Caco-2 (cell line): ENCODE measurements at regions not wholly inside any gene's neighbourhood (a gene's known extent, or its start where the extent isn't known, plus 50 kb on each side); places are given as distances from the start of the nearest gene placed in this dataset.

ENCODE experiments used
- BruUV-seq: library from RNA; stranded (reverse); fragments of 400-500 nt; replicated peaks from 2 replicates; lab custom pipeline; 2021; lab: Mats Ljungman, UMichigan
- CTCF ChIA-PET: fragments of 300-600 bp; sonication (Branson Sonifier 250); formaldehyde crosslinking; loops from one replicate; lab custom pipeline; 2022; ENCODE audit warnings: antibody characterized with exemption; lab: Charles Lee
- POLR2A ChIA-PET: fragments of 300-600 bp; sonication (Branson Sonifier 250); formaldehyde crosslinking; loops from one replicate; lab custom pipeline; 2022; ENCODE audit warnings: antibody characterized with exemption; lab: Charles Lee
- DNase-seq, 2 experiments: peaks; one replicate each; pipeline versions ENCODE4 v3.0.0 to v3.0.0-alpha.2; 2020 to 2022
- H3K27me3 ChIP-seq: replicated peaks from 2 replicates; pipeline ENCODE4 v1.6.0; 2011; ENCODE audit warnings: low read length; ENCODE audit not compliant: control insufficient read depth, insufficient read depth
- H3K36me3 ChIP-seq: 2 replicates; pipeline ENCODE4 v1.5.1; 2011; ENCODE audit warnings: low read length; ENCODE audit not compliant: control insufficient read depth, insufficient read depth
- H3K4me1 ChIP-seq: fragments of 250-450 bp; sonication (Bioruptor Pico); 2 replicates; pipeline ENCODE4 v1.5.1; 2020; ENCODE audit warnings: mild to moderate bottlenecking
- H3K4me3 ChIP-seq: 2 replicates; pipeline ENCODE4 v1.5.1; 2011; ENCODE audit warnings: low read depth, mild to moderate bottlenecking, control low read depth, low read length
- H3K9me3 ChIP-seq: fragments of 250-450 bp; sonication (Bioruptor Pico); 2 replicates; pipeline ENCODE4 v1.5.1; 2020; ENCODE audit warnings: mild to moderate bottlenecking, moderate library complexity
- H3K27ac Mint-ChIP-seq: one replicate; pipeline ENCODE4 v1.8.0; 2022; ENCODE audit warnings: mixed read lengths; ENCODE audit not compliant: unreplicated experiment
- H3K27me3 Mint-ChIP-seq: one replicate; pipeline ENCODE4 v1.8.0; 2022; ENCODE audit warnings: mixed read lengths; ENCODE audit not compliant: insufficient read depth, unreplicated experiment
- H3K36me3 Mint-ChIP-seq: one replicate; pipeline ENCODE4 v1.8.0; 2022; ENCODE audit warnings: mild to moderate bottlenecking, mixed read lengths; ENCODE audit not compliant: insufficient read depth, unreplicated experiment
- H3K4me1 Mint-ChIP-seq: one replicate; pipeline ENCODE4 v1.8.0; 2022; ENCODE audit warnings: low read depth, mixed read lengths; ENCODE audit not compliant: unreplicated experiment
- H3K4me3 Mint-ChIP-seq: one replicate; pipeline ENCODE4 v1.8.0; 2022; ENCODE audit warnings: mild to moderate bottlenecking, moderate library complexity, mixed read lengths; ENCODE audit not compliant: unreplicated experiment
- H3K9me3 Mint-ChIP-seq: one replicate; pipeline ENCODE4 v1.8.0; 2022; ENCODE audit warnings: mixed read lengths; ENCODE audit not compliant: unreplicated experiment
- CTCF ChIP-seq, 2 experiments: fragments of 200-600 bp in 1 of 2; IDR thresholded peaks; 1 replicate in 1 of 2; 2 replicates in 1 of 2; pipeline versions ENCODE4 v1.5.1 to v1.8.0; 2011 to 2022; ENCODE audit warnings: antibody characterized with exemption in 1 of 2, control low read depth in 1 of 2, inconsistent platforms in 1 of 2, low read depth in 1 of 2, low read length in 1 of 2, mild to moderate bottlenecking in 1 of 2, moderate library complexity in 1 of 2; ENCODE audit not compliant: insufficient read depth in 1 of 2, severe bottlenecking in 1 of 2, unreplicated experiment in 1 of 2
- intact Hi-C: fragments of 100-400 bp; cut with micrococcal nuclease; formaldehyde crosslinking; loops from one replicate; pipeline ENCODE4 v1.10.0; 2022; ENCODE audit not compliant: unreplicated experiment

DNA sequence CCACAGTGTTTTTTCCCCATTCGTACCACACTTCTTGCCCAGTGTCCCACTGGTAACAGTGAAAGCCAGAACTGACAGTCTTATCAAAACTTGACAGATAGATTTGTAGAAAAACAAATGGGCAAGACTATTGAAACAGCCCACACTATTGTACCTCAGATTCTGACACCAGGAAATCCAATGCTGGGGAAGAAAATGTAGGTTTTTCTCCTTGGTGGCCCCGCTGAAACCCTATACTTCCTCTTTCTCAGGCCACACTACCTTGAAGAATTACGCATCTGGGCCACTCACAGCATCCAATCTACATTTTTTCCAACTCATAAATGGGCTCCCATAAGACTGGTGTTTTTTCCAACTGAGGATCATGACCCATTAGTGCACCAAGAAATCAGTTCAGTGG is 90.9 kb upstream of the HDDC2 start:
- Mint-ChIP-seq H3K36me3 (no peaks in the 10 kb centered on the region), H3K27ac (no peak overlapping the region), H3K9me3 (no peaks in the 10 kb centered on the region), H3K27me3 (peaks cover 15% of the 10 kb centered on the region), H3K4me1 (no peaks in the 10 kb centered on the region), H3K4me3 (no peak overlapping the region)
- intact Hi-C loops, result no loop called here
- ChIA-PET CTCF (no interaction called here), POLR2A (no interaction called here)
- no peak overlapping the region for H3K4me3 ChIP-seq
- no peaks in the 10 kb centered on the region for H3K9me3 ChIP-seq
- H3K27me3 ChIP-seq, result no peaks in the 10 kb centered on the region
- no peaks in the 10 kb centered on the region for H3K4me1 ChIP-seq
- BruUV-seq, result no TSS peak
- no peak for DNase-seq
- TF ChIP-seq CTCF (IDR thresholded peaks at IDR 0.05; ENCODE audit: insufficient read depth in 1 of 2, low read depth in 1 of 2, low read length in 1 of 2, severe bottlenecking in 1 of 2, unreplicated experiment in 1 of 2), result no peak
- H3K36me3 ChIP-seq, result no peaks in the 10 kb centered on the region

GRCh38 chr6:125393449-125393858 is 91.7 kb upstream of the HDDC2 start:
- H3K27me3 ChIP-seq, result no peaks in the 10 kb centered on the region
- CTCF ChIA-PET, result no interaction called here
- Mint-ChIP-seq H3K27ac (no peak overlapping the region), H3K36me3 (no peaks in the 10 kb centered on the region), H3K9me3 (no peaks in the 10 kb centered on the region), H3K4me1 (no peaks in the 10 kb centered on the region), H3K4me3 (no peak overlapping the region), H3K27me3 (peaks cover 15% of the 10 kb centered on the region)
- no peak for TF ChIP-seq CTCF (IDR thresholded peaks at IDR 0.05; ENCODE audit: insufficient read depth in 1 of 2, low read depth in 1 of 2, low read length in 1 of 2, severe bottlenecking in 1 of 2, unreplicated experiment in 1 of 2)
- no peaks in the 10 kb centered on the region for H3K36me3 ChIP-seq
- BruUV-seq, result no TSS peak
- H3K4me3 ChIP-seq, result no peak overlapping the region
- H3K9me3 ChIP-seq, result no peaks in the 10 kb centered on the region
- no peaks in the 10 kb centered on the region for H3K4me1 ChIP-seq
- POLR2A ChIA-PET, result no interaction called here
- intact Hi-C loops, result no loop called here
- no peak for DNase-seq

DNA sequence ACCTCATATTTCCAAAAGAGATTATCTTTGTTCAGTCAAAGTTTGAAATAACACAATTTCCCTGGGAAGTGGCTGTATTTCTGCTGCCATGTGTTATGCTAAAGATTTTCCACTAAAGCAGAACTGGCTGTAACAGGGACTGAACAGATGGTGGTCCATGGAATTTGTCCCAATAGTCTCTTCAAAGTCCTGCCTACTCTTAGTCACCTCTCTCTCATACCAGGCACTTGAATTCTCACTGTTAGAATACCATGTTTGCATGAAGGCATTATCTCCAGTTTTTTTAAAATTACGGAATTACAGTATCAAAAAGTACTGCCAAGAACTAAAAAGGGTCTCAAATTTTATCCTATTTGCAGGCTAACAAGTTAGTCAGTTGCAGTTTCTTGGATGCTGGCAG is 105.0 kb upstream of the HDDC2 start:
- DNase-seq, result no peak
- Histone ChIP-seq H3K27me3 (no peaks in the 10 kb centered on the region), H3K9me3 (no peaks in the 10 kb centered on the region), H3K36me3 (no peaks in the 10 kb centered on the region), H3K4me1 (no peaks in the 10 kb centered on the region), H3K4me3 (no peak overlapping the region)
- intact Hi-C loops, result no loop called here
- CTCF ChIA-PET, result no interaction called here
- no peaks in the 10 kb centered on the region for H3K4me1 Mint-ChIP-seq
- BruUV-seq, result no TSS peak
- no peak overlapping the region for H3K27ac Mint-ChIP-seq
- POLR2A ChIA-PET, result no interaction called here
- no peak for TF ChIP-seq CTCF (IDR thresholded peaks at IDR 0.05; ENCODE audit: insufficient read depth in 1 of 2, low read depth in 1 of 2, low read length in 1 of 2, severe bottlenecking in 1 of 2, unreplicated experiment in 1 of 2)
- H3K27me3 Mint-ChIP-seq, result peaks cover 13% of the 10 kb centered on the region
- no peaks in the 10 kb centered on the region for H3K9me3 Mint-ChIP-seq
- peaks cover 5% of the 10 kb centered on the region for H3K36me3 Mint-ChIP-seq
- no peak overlapping the region for H3K4me3 Mint-ChIP-seq
